Bronchial epithelial cell (primary cell): ENCODE measurements at regions not wholly inside any gene's neighbourhood (a gene's known extent, or its start where the extent isn't known, plus 50 kb on each side); places are given as distances from the start of the nearest gene placed in this dataset.

Experiments used
- DNase-seq: peaks from one replicate; pipeline ENCODE4 v3.0.0-alpha.2; 2010; ENCODE audit warnings: low read depth
- FAIRE-seq: peaks from 2 replicates; lab custom pipeline; 2011; peaks lifted over from hg19 to GRCh38; lab: Jason Lieb, UNC
- H3K27me3 ChIP-seq: 2 replicates; pipeline ENCODE4 v1.5.1; 2011; ENCODE audit warnings: low read length; ENCODE audit not compliant: control insufficient read depth, insufficient read depth
- H3K36me3 ChIP-seq: 2 replicates; pipeline ENCODE4 v1.5.1; 2011; ENCODE audit warnings: low read length; ENCODE audit not compliant: control insufficient read depth, insufficient read depth
- H3K4me3 ChIP-seq: 2 replicates; pipeline ENCODE4 v1.5.1; 2011; ENCODE audit warnings: mild to moderate bottlenecking, low read depth, low read length, control low read depth
- CTCF ChIP-seq: IDR thresholded peaks from 2 replicates; pipeline ENCODE4 v1.5.1; 2011; ENCODE audit warnings: mild to moderate bottlenecking, moderate library complexity, low read length, control low read depth, inconsistent platforms; ENCODE audit not compliant: insufficient read depth, severe bottlenecking

- DNase-seq (peak; percentile 71), FAIRE-seq (no peak)
- TF ChIP-seq CTCF, result no peak
- Histone ChIP-seq H3K36me3 (no peaks in the 10 kb centered on the region), H3K27me3 (no peaks in the 10 kb centered on the region), H3K4me3 (no peak overlapping the region)
Observed at GRCh38 chr2:58739033-58739432, 497.9 kb upstream of the FANCL start.

GRCh38 chr2:58734365-58734764 lies 493.2 kb upstream of the FANCL start:
- no peak overlapping the region for H3K4me3 ChIP-seq
- no peak for TF ChIP-seq CTCF
- DNase-seq, result peak; percentile 93
- no peak for FAIRE-seq
- H3K27me3 ChIP-seq, result no peaks in the 10 kb centered on the region
- no peaks in the 10 kb centered on the region for H3K36me3 ChIP-seq

GRCh38 chr2:58732999-58733398 lies 491.9 kb upstream of the FANCL start:
- no peak for TF ChIP-seq CTCF
- DNase-seq (no peak), FAIRE-seq (no peak)
- no peak overlapping the region for H3K4me3 ChIP-seq
- no peaks in the 10 kb centered on the region for H3K36me3 ChIP-seq
- no peaks in the 10 kb centered on the region for H3K27me3 ChIP-seq

GRCh38 chr2:58731488-58731869 lies 490.4 kb upstream of the FANCL start:
- DNase-seq (no peak), FAIRE-seq (no peak)

GRCh38 chr2:58730764-58731487 lies 489.8 kb upstream of the FANCL start:
- Histone ChIP-seq H3K27me3 (no peaks in the 10 kb centered on the region), H3K36me3 (no peaks in the 10 kb centered on the region), H3K4me3 (no peak overlapping the region)
- FAIRE-seq (no peak), DNase-seq (no peak)
- no peak for TF ChIP-seq CTCF

More at GRCh38 chr2:58731488-58731869, 490.4 kb upstream of the FANCL start:
- H3K4me3 ChIP-seq, result no peak overlapping the region
- no peak for TF ChIP-seq CTCF
- no peaks in the 10 kb centered on the region for H3K36me3 ChIP-seq
- no peaks in the 10 kb centered on the region for H3K27me3 ChIP-seq
